ENCODE measurements at regions not wholly inside any gene's neighbourhood (a gene's known extent, or its start where the extent isn't known, plus 50 kb on each side); places are given as distances from the start of the nearest gene placed in this dataset.

GRCh38 chr20:11761497-11761896 is 156.2 kb upstream of the BTBD3 start:
- FAIRE-seq, result no peak
- ChIA-PET SMC1A (ENCODE audit: uncharacterized antibody, unreplicated experiment) (no interaction called here), RAD21 (ENCODE audit: unreplicated experiment) (no interaction called here), CTCF (no interaction called here), POLR2A (no interaction called here)
- Histone ChIP-seq H2AFZ (ENCODE audit: control insufficient read depth, low read depth, low read length) (no peak overlapping the region), H3K79me2 (ENCODE audit: control insufficient read depth, insufficient read depth, low read length) (no peaks in the 10 kb centered on the region), H3K9me3 (replicated peaks; ENCODE audit: control insufficient read depth, insufficient read depth, low read length) (no peaks in the 10 kb centered on the region), H3K27ac (ENCODE audit: control insufficient read depth, insufficient read depth) (no peak overlapping the region), H3K4me3 (no peak overlapping the region), H3K4me2 (ENCODE audit: control insufficient read depth, insufficient read depth) (no peak overlapping the region), H4K20me1 (ENCODE audit: control insufficient read depth, insufficient read depth) (no peaks in the 10 kb centered on the region), H3K9ac (ENCODE audit: control insufficient read depth, insufficient read depth, low read length) (no peak overlapping the region), H3K27me3 (replicated peaks in 1 of 2; ENCODE audit: control insufficient read depth in 2 of 2, insufficient read depth in 2 of 2, low read length in 1 of 2) (no peaks in the 10 kb centered on the region), H3K4me1 (ENCODE audit: control insufficient read depth, insufficient read depth, low read length) (no peaks in the 10 kb centered on the region), H3K36me3 (ENCODE audit: control insufficient read depth in 2 of 2, insufficient read depth in 2 of 2, low read length in 1 of 2) (no peaks in the 10 kb centered on the region)
- no peak for DNase-seq (ENCODE audit: low read depth, low spot score)
- ATAC-seq, result no peak
- 17% methylated on average over 3 of the region's 4 CpGs for WGBS (ENCODE audit: insufficient coverage, insufficient replicate concordance, low lambda C conversion rate, missing lambda C conversion rate)
- no TSS peak for BruUV-seq (replicated peaks)
- intact Hi-C loops (cut with micrococcal nuclease; ENCODE audit: unreplicated experiment), result no loop called here
- in situ Hi-C loops (cut with MboI), result no loop called here
- TF ChIP-seq USF2 (IDR thresholded peaks at IDR 0.05; ENCODE audit: borderline replicate concordance, low read depth, low read length), result no peak
- no peak for TF ChIP-seq MEF2B (IDR thresholded peaks at IDR 0.05; ENCODE audit: partially characterized antibody, poor library complexity, severe bottlenecking)
- no peak for TF ChIP-seq NBN (IDR thresholded peaks at IDR 0.05)

DNA sequence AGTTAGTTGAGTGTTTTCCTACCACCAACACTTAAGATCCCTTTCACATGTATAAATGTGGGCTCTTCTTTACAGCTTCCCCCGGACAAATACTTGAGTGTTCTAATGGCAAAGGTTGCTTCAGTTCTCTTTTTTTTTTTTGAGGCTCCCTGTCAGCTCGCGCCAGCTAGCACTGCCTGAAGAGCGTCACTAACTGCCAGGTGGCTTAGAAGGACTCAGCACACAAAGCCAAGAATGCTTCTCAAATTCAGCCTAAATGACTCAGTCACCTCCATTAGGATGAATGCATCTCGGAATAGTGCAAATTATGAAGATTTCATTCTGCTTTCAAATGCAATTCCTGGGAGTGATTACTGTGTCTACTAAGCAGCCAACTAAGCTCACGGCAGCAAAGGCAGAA is 150.7 kb upstream of the BTBD3 start:
- ChIA-PET SMC1A (ENCODE audit: uncharacterized antibody, unreplicated experiment) (no interaction called here), POLR2A (no interaction called here), RAD21 (ENCODE audit: unreplicated experiment) (no interaction called here), CTCF (no interaction called here)
- WGBS (ENCODE audit: insufficient coverage, insufficient replicate concordance, low lambda C conversion rate, missing lambda C conversion rate), result 8% methylated on average over 6 of the region's 6 CpGs
- FAIRE-seq, result no peak
- no peak overlapping the region for H3K9ac ChIP-seq (ENCODE audit: control insufficient read depth, insufficient read depth, low read length)
- no peak for TF ChIP-seq ASH2L (IDR thresholded peaks at IDR 0.05; ENCODE audit: borderline replicate concordance, low read depth)
- no peak for TF ChIP-seq CEBPZ (IDR thresholded peaks at IDR 0.05; ENCODE audit: low read depth, low read length)
- no peak for TF ChIP-seq CBX3 (IDR thresholded peaks at IDR 0.05; ENCODE audit: borderline replicate concordance, low read depth)
- TF ChIP-seq ATF2 (IDR thresholded peaks at IDR 0.05; ENCODE audit: low read length), result no peak
- no peak for TF ChIP-seq RUNX3 (IDR thresholded peaks at IDR 0.05; ENCODE audit: low read length)
- no peak overlapping the region for H3K27ac ChIP-seq (ENCODE audit: control insufficient read depth, insufficient read depth)
- intact Hi-C loops (cut with micrococcal nuclease; ENCODE audit: unreplicated experiment) (no loop called here), in situ Hi-C loops (cut with MboI) (no loop called here)
- no peak for ATAC-seq
- BruUV-seq (replicated peaks), result no TSS peak
- DNase-seq (ENCODE audit: low read depth, low spot score), result no peak
- H3K4me1 ChIP-seq (ENCODE audit: control insufficient read depth, insufficient read depth, low read length), result no peaks in the 10 kb centered on the region
- H2AFZ ChIP-seq (ENCODE audit: control insufficient read depth, low read depth, low read length), result no peak overlapping the region
- H3K9me3 ChIP-seq (replicated peaks; ENCODE audit: control insufficient read depth, insufficient read depth, low read length), result no peaks in the 10 kb centered on the region
- H3K36me3 ChIP-seq (ENCODE audit: control insufficient read depth in 2 of 2, insufficient read depth in 2 of 2, low read length in 1 of 2), result no peaks in the 10 kb centered on the region
- H3K27me3 ChIP-seq (replicated peaks in 1 of 2; ENCODE audit: control insufficient read depth in 2 of 2, insufficient read depth in 2 of 2, low read length in 1 of 2), result no peaks in the 10 kb centered on the region
- H4K20me1 ChIP-seq (ENCODE audit: control insufficient read depth, insufficient read depth), result no peaks in the 10 kb centered on the region
- no peak overlapping the region for H3K4me2 ChIP-seq (ENCODE audit: control insufficient read depth, insufficient read depth)
- H3K4me3 ChIP-seq, result no peak overlapping the region
- no peaks in the 10 kb centered on the region for H3K79me2 ChIP-seq (ENCODE audit: control insufficient read depth, insufficient read depth, low read length)

All from GM12878 (cell line).